ENCODE measurements at regions not wholly inside any gene's neighbourhood (a gene's known extent, or its start where the extent isn't known, plus 50 kb on each side); places are given as distances from the start of the nearest gene placed in this dataset.

DNA sequence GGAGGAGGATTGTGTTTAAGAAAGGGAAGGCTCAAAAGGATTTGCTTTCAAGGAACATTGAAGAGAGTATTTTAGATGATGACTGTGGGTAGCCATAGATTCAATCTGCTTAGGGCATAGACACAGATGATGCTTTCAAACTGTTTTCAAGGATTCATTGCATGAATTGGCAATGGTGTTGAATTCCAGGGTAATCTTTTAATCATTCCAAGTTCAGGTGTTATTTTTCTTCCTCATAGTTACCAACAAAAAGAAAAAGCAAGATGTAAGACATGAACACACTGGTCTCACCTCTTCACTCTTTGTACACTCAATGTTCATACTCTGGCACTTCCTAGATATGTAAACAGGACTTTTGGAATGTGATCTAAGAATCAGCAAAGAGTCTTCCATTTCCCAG, 167.0 kb upstream of the RHOBTB1 start:
- TF ChIP-seq, protein P1, sequence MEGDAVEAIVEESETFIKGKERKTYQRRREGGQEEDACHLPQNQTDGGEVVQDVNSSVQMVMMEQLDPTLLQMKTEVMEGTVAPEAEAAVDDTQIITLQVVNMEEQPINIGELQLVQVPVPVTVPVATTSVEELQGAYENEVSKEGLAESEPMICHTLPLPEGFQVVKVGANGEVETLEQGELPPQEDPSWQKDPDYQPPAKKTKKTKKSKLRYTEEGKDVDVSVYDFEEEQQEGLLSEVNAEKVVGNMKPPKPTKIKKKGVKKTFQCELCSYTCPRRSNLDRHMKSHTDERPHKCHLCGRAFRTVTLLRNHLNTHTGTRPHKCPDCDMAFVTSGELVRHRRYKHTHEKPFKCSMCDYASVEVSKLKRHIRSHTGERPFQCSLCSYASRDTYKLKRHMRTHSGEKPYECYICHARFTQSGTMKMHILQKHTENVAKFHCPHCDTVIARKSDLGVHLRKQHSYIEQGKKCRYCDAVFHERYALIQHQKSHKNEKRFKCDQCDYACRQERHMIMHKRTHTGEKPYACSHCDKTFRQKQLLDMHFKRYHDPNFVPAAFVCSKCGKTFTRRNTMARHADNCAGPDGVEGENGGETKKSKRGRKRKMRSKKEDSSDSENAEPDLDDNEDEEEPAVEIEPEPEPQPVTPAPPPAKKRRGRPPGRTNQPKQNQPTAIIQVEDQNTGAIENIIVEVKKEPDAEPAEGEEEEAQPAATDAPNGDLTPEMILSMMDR (IDR thresholded peaks at IDR 0.05), result no peak
- no peak for TF ChIP-seq POLR2A (IDR thresholded peaks at IDR 0.05)

Data from testis (tissue), 2 donors.